ENCODE measurements at regions not wholly inside any gene's neighbourhood (a gene's known extent, or its start where the extent isn't known, plus 50 kb on each side); places are given as distances from the start of the nearest gene placed in this dataset.
"Not testable (repeated sequence)": the region's sequence is repeated elsewhere in the genome, so short reads cannot be mapped to it uniquely, and the experiment has no call there.

DNA sequence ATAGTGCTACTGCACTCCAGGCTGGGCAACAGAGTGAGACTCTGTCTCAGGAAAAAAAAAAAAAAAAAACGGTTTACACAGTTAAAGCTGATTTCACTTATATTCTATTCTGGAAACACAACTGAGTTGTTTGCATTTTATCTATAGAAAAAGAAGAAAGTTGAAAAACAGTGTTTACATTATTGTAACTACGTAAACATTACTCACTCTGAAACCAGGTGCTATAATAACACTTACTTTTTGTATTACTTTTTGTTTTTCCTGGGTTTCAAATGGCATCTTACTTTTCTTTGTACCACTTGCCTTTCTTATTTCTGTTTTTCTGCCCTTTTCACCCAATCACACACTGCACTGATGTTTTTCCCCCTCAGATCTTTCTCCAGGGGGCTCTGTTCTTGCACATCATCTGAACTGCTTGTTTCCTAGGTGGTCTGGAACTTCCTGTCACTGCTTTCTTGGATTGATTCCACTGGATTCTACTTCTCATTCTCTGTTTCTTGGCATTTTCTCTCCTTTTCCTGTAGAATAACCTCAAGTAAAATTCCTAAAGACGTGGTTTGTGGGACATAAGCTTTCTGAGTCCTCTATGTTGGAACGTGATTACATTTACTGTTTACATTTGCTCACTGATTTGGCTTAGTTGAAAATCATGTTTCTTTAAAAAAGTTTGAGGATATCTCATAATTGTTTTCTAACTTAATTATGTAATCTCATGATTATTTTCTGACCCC, 142.1 kb downstream of the HS3ST3B1 start:
- Mint-ChIP-seq H3K4me3 (no peak overlapping the region), H3K27ac (no peak overlapping the region), H3K36me3 (no peaks in the 10 kb centered on the region), H3K4me1 (no peaks in the 10 kb centered on the region), H3K9me3 (ENCODE audit: low read depth) (no peaks in the 10 kb centered on the region), H3K27me3 (peaks cover 2% of the 10 kb centered on the region)
- ATAC-seq = no peak
- DNase-seq = no peak
- CTCF ChIA-PET = no interaction called here

DNA sequence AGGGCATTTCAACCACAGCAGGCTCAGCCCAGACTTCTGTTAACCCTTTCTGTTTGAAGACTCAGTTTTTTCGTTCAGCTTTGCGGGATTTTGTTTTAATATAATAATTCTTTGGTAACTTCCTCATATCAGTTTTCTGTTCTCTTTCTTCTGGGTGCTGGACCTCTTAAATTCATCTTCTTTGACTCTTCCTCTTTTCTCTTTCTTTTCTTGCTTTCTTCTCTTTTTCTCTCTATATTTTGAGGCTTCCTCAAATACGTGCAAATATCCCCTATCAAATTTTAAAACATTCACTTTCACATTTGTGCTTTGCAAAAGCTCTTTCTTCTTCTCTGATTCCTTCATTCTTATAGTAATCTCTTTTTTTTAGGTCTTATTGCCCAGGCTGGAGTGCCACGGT, 136.3 kb downstream of the HS3ST3B1 start:
- CTCF ChIA-PET = interaction anchor here (0.9 kb wide), 1 partner anchor 9 kb away, joined by 3 read pairs; no protein-coding TSS in a partner anchor
- no peak overlapping the region for H3K27ac Mint-ChIP-seq
- no peak for DNase-seq
- no peaks in the 10 kb centered on the region for H3K27me3 Mint-ChIP-seq
- no peak overlapping the region for H3K4me3 Mint-ChIP-seq
- no peaks in the 10 kb centered on the region for H3K36me3 Mint-ChIP-seq
- no peaks in the 10 kb centered on the region for H3K9me3 Mint-ChIP-seq (ENCODE audit: low read depth)
- no peak for ATAC-seq
- H3K4me1 Mint-ChIP-seq = no peaks in the 10 kb centered on the region

DNA sequence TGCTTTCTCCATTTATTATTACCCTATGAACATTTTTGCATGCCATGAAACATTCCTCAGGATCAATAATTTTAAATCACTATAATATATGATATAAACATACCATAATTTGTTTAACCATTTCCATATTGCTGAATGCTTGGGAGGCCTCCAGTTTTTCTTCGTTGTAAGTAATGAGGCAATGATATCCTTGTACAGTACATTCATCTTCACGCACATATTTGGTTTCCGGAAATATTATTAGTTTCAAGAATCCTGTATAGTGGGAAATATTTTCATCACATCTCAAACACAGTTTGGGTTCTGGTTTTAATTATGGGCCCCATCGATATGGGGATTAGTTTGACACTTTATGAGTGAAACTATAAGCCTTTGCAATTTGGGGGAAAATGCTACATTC, 135.4 kb downstream of the HS3ST3B1 start:
- Mint-ChIP-seq H3K27ac (no peak overlapping the region), H3K9me3 (ENCODE audit: low read depth) (no peaks in the 10 kb centered on the region), H3K4me3 (no peak overlapping the region), H3K27me3 (no peaks in the 10 kb centered on the region), H3K36me3 (no peaks in the 10 kb centered on the region), H3K4me1 (no peaks in the 10 kb centered on the region)
- no peak for DNase-seq
- CTCF ChIA-PET = no interaction called here
- ATAC-seq = no peak

DNA sequence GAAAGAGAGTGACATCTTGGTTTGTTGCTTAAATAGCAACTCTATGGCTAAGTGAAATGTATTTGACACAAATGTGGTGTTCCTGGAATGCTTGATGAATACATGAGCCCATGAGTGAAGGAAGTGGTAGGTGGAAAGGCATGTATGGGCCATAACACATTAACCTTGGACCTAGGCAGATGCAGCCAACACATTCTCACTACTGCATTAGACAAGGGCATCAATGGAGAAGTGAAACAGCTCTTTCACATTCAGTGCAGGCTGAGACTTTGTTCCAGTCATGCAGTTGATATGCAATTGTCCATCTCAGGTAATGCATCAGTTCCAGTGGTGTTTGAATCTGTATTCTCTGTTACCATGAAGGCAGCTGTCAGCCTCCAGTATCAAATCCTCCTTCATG, 133.6 kb downstream of the HS3ST3B1 start:
- peaks cover 3% of the 10 kb centered on the region for H3K4me1 Mint-ChIP-seq
- CTCF ChIA-PET = no interaction called here
- ATAC-seq (no peak), DNase-seq (no peak)
- no peak overlapping the region for H3K27ac Mint-ChIP-seq
- no peaks in the 10 kb centered on the region for H3K27me3 Mint-ChIP-seq
- peaks cover 2% of the 10 kb centered on the region for H3K36me3 Mint-ChIP-seq
- H3K4me3 Mint-ChIP-seq = no peak overlapping the region
- no peaks in the 10 kb centered on the region for H3K9me3 Mint-ChIP-seq (ENCODE audit: low read depth)

DNA sequence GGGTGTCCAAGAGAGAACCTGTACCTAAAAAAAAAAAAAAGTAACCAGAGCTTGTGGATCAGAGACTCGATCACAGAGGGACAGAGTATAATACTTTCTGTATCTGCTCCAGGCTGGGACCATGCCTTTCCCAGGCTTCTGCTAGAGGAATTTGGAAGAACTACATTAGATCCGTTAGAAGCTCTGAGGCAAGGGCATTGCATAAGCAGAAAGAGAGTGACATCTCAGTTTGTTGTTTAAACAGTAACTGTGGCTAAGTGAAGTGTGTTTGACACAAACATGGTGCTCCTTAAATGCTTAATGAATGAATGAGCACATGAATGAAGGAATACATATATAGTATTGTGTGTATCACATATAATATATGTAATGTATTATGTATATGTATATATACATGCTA, 131.2 kb downstream of the HS3ST3B1 start:
- H3K9me3 Mint-ChIP-seq (ENCODE audit: low read depth) = no peaks in the 10 kb centered on the region
- no peak for DNase-seq
- no peak overlapping the region for H3K27ac Mint-ChIP-seq
- no peak for ATAC-seq
- CTCF ChIA-PET = no interaction called here
- H3K27me3 Mint-ChIP-seq = no peaks in the 10 kb centered on the region
- H3K36me3 Mint-ChIP-seq = peaks cover 2% of the 10 kb centered on the region
- H3K4me1 Mint-ChIP-seq = peaks cover 27% of the 10 kb centered on the region
- no peak overlapping the region for H3K4me3 Mint-ChIP-seq

DNA sequence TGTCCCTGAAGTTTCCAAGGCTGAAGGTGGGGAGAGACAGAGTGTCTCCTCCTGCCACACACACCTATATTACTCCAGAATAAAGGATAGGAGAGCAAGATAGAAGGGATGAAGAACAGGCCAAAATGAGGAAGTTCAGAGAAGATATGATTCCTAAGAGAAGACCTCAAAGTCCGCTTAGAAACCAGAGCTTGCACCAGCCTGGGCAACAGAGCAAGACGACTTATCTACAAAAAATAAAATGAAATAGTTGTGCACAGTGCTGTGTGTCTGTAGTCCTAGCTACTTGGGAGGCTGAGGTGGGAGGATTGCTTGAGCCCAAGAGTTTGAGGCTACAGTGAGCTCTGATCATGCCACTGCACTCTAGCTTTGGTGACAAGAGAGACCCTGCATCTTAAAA, 128.2 kb downstream of the HS3ST3B1 start:
- CTCF ChIA-PET = interaction anchor here (1.2 to 2.0 kb wide), 4 partner anchors 24 to 127 kb away, joined by 3 to 12 read pairs (median 4); partner anchors contain the start of gene HS3ST3B1
- Mint-ChIP-seq H3K27me3 (no peaks in the 10 kb centered on the region), H3K27ac (peak overlapping the region; percentile 81), H3K36me3 (peaks cover 2% of the 10 kb centered on the region), H3K9me3 (ENCODE audit: low read depth) (no peaks in the 10 kb centered on the region), H3K4me3 (peak overlapping the region; percentile 60), H3K4me1 (peaks cover 31% of the 10 kb centered on the region)
- ATAC-seq (no peak), DNase-seq (no peak)

DNA sequence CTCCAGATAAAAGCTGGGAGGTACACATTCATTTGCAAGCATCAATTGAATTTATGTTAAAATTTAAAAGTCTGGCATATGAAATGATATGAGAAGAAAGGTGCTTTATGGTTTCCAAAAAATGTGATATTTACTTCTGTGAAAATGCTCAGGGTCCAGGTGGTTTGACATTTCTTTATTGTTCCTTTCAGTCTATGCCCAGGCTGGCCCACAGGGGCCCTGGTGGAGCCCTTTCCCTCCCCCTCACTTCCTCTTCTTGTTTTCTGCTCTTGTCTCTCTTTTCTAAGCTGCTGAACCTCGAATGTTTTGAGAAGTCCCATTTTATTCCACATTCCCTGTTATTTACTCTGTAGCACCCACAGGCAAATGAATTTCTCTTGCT, 127.8 kb downstream of the HS3ST3B1 start:
- H3K4me3 Mint-ChIP-seq = peak overlapping the region; percentile 60
- peaks cover 31% of the 10 kb centered on the region for H3K4me1 Mint-ChIP-seq
- CTCF ChIA-PET = interaction anchor here (1.0 to 2.0 kb wide), 5 partner anchors 19 to 127 kb away, joined by 3 to 12 read pairs (median 3); partner anchors contain the start of gene HS3ST3B1
- DNase-seq (peak; percentile 60), ATAC-seq (peak; percentile 70)
- no peaks in the 10 kb centered on the region for H3K27me3 Mint-ChIP-seq
- H3K27ac Mint-ChIP-seq = peak overlapping the region; percentile 81
- peaks cover 2% of the 10 kb centered on the region for H3K36me3 Mint-ChIP-seq
- H3K9me3 Mint-ChIP-seq (ENCODE audit: low read depth) = no peaks in the 10 kb centered on the region

DNA sequence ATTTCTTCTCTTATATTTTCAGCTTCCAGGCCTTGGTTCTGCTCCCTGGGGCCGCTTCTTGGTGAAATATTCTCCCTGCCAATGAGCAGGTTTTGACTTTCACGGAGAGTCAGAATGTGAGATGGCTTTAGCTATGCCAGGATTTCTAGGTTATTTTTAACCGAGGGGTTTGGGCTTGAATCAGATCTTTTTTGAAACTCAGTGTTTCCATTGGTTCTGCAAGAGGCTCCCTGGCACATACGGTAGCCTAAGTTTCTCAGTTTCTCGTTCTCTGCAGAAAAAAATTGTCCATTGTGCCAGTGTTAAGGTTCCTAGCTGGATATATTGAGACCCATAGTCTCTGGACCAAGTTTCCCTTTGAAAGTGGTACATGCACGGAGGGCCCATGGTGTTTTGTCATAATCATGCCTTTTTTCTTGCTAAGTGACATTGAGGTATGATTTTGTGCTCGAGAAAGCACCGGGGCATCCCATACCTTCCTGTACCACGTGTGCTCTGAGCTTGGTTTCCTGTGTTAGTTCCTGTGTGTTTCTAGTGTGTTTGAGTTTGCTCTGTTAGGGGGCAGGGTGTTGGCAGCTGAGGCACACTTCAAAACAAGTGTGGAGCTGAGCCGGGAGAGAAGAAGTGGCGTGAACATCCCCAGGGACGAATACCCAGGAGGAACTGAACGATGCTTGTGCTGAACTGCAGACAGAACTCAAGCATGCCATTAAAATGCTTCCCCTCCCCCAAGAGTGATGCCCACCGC, 127.2 kb downstream of the HS3ST3B1 start:
- CTCF ChIA-PET = interaction anchor here (0.8 to 2.0 kb wide), 6 partner anchors 9 to 126 kb away, joined by 3 to 12 read pairs (median 3); partner anchors contain the start of gene HS3ST3B1
- H3K36me3 Mint-ChIP-seq = peaks cover 2% of the 10 kb centered on the region

DNA sequence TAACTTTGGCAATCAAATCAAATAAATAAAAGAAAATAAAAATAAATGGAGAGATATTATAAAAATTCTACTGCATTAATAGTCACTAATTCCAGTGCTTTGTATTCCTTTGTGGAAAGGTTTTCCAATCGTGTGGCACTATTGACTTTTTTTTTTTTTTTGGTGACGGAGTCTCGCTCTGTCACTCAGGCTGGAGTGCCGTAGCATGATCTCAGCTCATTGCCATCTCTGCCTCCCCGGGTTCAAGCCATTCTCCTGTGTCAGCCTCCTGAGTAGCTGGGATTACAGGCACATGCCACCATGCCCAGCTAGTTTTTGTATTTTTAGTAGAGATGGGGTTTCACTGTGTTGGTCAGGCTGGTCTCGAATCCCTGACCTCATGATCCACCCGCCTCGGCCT, 122.3 kb downstream of the HS3ST3B1 start:
- H3K27me3 Mint-ChIP-seq, CTCF ChIA-PET: not testable (repeated sequence)

More for the DNA sequence above, 127.2 kb downstream of the HS3ST3B1 start:
- DNase-seq (peak; percentile 76), ATAC-seq (peak; percentile 100)
- Mint-ChIP-seq H3K4me1 (peaks cover 31% of the 10 kb centered on the region), H3K9me3 (ENCODE audit: low read depth) (no peaks in the 10 kb centered on the region), H3K4me3 (peak overlapping the region; percentile 60), H3K27me3 (no peaks in the 10 kb centered on the region), H3K27ac (peak overlapping the region; percentile 81)

DNA sequence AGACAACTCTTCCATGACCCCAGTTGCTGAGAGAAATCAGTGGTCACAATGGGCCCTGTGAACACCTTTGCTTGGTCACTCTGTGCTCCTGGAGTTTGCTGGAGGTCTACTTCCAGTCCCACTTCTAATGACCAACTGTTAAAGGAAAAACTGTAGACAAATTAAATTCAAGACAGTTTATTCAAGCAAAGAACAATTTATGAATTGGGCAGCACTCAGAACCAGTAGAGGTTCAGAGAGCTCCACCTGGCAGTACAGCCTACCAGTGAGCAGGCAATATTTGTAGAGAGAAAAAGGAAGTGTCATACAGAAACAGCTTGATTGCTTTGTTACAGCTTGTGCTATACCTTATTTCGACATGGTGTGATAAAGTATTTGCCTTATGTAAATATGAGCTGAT, 116.5 kb downstream of the HS3ST3B1 start:
- peaks cover 3% of the 10 kb centered on the region for H3K9me3 Mint-ChIP-seq (ENCODE audit: low read depth)
- no peak overlapping the region for H3K27ac Mint-ChIP-seq
- no peak for DNase-seq
- no peak overlapping the region for H3K4me3 Mint-ChIP-seq
- ATAC-seq = no peak
- H3K36me3 Mint-ChIP-seq = peaks cover 1% of the 10 kb centered on the region
- H3K4me1 Mint-ChIP-seq = no peaks in the 10 kb centered on the region
- CTCF ChIA-PET = no interaction called here
- H3K27me3 Mint-ChIP-seq = peaks cover 6% of the 10 kb centered on the region

More for the DNA sequence above, 122.3 kb downstream of the HS3ST3B1 start:
- H3K4me1 Mint-ChIP-seq = peaks cover 15% of the 10 kb centered on the region
- not testable (repeated sequence) for ATAC-seq; H3K4me3 Mint-ChIP-seq; H3K36me3 Mint-ChIP-seq; H3K9me3 Mint-ChIP-seq (ENCODE audit: low read depth); DNase-seq; H3K27ac Mint-ChIP-seq

DNA sequence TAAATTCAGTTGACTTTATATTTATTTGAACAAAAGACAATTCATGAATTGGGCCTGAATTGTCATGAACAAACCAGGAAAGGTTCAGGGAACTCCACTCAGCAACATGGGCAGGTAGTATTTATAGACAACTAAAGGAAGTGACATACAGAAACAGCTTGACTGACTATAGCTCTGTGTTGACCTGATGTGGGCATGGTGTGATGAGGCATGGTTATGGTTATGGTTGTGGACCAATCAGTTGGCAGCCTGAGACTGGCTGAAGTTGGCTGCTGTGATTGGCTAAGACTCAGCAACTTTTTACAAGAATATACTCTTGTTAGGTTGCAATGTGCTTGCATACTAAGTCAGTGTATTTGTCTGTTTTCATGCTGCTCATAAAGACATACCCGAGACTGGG, 108.4 kb downstream of the HS3ST3B1 start:
- no peaks in the 10 kb centered on the region for H3K36me3 Mint-ChIP-seq
- DNase-seq (no peak), ATAC-seq (no peak)
- CTCF ChIA-PET = interaction anchor here (1.5 kb wide), 1 partner anchor 107 kb away, joined by 4 read pairs; no protein-coding TSS in a partner anchor
- H3K27ac Mint-ChIP-seq = no peak overlapping the region
- H3K27me3 Mint-ChIP-seq = no peaks in the 10 kb centered on the region
- no peak overlapping the region for H3K4me3 Mint-ChIP-seq
- peaks cover 12% of the 10 kb centered on the region for H3K4me1 Mint-ChIP-seq
- no peaks in the 10 kb centered on the region for H3K9me3 Mint-ChIP-seq (ENCODE audit: low read depth)

DNA sequence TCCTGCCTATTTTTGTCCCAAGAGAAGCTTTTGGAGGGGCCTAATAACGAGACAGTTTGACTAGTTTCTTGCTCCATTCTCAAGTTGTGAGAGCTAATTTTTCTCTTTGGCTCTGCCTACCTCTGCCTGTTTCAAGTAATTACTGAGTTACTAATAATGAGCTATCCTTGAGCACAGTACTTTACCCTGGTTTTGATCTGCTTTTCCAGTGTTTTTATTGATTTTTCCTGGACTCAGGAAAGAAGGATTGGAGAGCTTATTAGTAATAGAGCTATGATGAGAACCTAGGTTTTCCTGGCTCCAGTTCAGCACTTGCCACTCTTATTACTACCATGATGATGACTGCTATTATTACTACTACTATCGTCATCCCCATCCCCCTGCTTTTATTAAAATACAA, 106.7 kb downstream of the HS3ST3B1 start:
- CTCF ChIA-PET = interaction anchor here (1.1 kb wide), 1 partner anchor 16 kb away, joined by 3 read pairs; no protein-coding TSS in a partner anchor
- no peaks in the 10 kb centered on the region for H3K36me3 Mint-ChIP-seq
- no peaks in the 10 kb centered on the region for H3K27me3 Mint-ChIP-seq
- peaks cover 20% of the 10 kb centered on the region for H3K4me1 Mint-ChIP-seq
- no peak overlapping the region for H3K4me3 Mint-ChIP-seq
- DNase-seq (no peak), ATAC-seq (no peak)
- no peak overlapping the region for H3K27ac Mint-ChIP-seq
- H3K9me3 Mint-ChIP-seq (ENCODE audit: low read depth) = no peaks in the 10 kb centered on the region

DNA sequence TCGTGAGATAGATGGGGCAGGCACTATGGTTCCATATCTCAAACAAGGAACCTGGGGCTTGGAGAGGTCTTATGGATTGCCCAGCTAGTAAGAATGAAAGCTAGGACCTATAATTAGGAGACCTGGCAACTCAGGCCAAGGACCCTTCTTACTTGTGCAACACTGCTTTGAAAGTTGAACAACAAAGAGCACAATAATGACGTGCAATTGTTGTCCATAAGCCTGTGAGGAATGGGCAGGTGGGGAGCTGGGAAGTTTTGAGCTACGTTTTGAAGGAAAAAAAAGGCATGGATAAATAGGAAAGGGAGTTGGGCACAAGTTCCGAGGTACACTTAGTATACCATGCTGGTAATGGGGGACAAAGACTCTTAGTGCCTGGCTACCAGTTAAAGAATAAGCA, 104.3 kb downstream of the HS3ST3B1 start:
- CTCF ChIA-PET = interaction anchor here (2.0 kb wide), 1 partner anchor 23 kb away, joined by 6 read pairs; no protein-coding TSS in a partner anchor
- no peak overlapping the region for H3K4me3 Mint-ChIP-seq

More for the DNA sequence above, 104.3 kb downstream of the HS3ST3B1 start:
- H3K4me1 Mint-ChIP-seq = peaks cover 20% of the 10 kb centered on the region
- ATAC-seq (no peak), DNase-seq (no peak)
- H3K36me3 Mint-ChIP-seq = peaks cover 3% of the 10 kb centered on the region
- H3K9me3 Mint-ChIP-seq (ENCODE audit: low read depth) = peaks cover 3% of the 10 kb centered on the region
- H3K27ac Mint-ChIP-seq = no peak overlapping the region
- H3K27me3 Mint-ChIP-seq = no peaks in the 10 kb centered on the region

Measured in activated CD8-positive, alpha-beta memory T cell treated with anti-CD3 and anti-CD28 coated beads, Interleukin-2, amount 10 ng/mL, durations not matched to agents 7 days and 5 days (primary cell).